Glomerular visceral epithelial cell (primary cell): ENCODE measurements at regions not wholly inside any gene's neighbourhood (a gene's known extent, or its start where the extent isn't known, plus 50 kb on each side); places are given as distances from the start of the nearest gene placed in this dataset.

Source experiments
- DNase-seq: peaks from one replicate; pipeline ENCODE4 v3.0.0-alpha.2; 2016; ENCODE audit errors: extremely low spot score

DNA sequence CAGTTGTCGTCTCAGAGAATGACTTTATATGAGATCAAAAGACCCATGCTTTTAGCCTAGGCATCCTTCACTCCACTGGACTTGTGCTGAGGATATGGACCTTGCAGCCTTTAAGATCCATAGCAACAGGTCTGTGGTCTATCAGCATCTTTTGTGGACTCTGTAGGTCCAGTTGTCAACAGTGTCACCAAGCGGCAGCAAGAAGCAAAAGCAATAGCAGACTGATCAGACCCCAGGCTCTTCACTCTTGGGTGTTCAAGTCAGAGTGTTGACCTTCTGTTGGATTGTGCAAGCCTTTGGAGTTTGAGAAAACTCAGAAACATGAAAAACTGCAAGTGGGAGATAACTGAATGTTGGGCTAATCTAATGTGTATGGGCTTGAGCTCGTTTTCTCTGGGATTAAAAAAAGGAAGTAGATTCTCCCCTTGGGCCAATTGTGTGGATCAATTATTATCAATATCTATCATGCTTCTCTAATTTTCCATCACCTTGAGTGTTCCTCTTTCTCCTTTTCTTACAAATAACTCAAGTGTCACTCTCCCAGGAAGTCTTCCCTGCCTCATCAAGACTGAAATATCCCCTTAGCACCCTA lies 144.2 kb downstream of the LYPLAL1 start:
- no peak for DNase-seq

GRCh38 chr1:219316066-219316465 lies 142.4 kb downstream of the LYPLAL1 start:
- no peak for DNase-seq

DNA sequence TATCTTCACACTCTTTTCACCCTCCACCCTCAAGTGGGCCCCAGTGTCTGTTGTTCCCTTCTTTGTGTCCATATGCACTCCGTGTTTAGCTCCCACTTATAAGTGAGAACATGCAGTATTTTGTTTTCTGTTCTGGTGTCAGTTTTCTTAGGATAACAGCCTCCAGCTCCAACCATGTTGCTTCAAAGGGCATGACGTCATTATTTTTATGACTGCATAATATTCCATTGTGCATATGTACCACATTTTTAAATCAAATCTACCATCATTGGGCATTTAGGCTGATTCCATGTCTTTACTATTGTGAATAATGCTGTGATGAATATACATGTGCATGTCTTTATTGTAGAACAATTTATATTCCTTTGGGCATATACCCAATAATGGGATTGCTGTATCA lies 140.3 kb downstream of the LYPLAL1 start:
- no peak for DNase-seq

DNA sequence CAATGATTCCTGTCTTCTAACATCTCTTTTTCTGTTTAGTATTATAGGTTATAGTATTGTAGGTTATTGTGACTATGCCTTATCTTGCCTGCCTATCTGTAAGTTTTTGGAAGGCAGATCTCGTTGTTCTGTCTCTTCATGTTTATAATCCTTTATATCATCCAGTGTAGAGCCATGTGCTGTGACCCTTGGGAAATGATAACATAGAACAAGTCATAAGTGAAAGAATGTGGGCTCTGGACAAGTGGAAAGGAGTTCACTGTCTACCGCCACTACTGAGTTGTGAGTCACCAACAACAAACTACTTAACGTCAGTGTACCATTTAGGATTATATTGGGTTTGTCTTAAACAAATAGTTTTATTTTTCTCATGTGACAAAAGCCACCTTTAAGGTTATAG lies 139.3 kb downstream of the LYPLAL1 start:
- DNase-seq, result peak; percentile 57

GRCh38 chr1:219310181-219310728 lies 136.6 kb downstream of the LYPLAL1 start:
- DNase-seq, result no peak

DNA sequence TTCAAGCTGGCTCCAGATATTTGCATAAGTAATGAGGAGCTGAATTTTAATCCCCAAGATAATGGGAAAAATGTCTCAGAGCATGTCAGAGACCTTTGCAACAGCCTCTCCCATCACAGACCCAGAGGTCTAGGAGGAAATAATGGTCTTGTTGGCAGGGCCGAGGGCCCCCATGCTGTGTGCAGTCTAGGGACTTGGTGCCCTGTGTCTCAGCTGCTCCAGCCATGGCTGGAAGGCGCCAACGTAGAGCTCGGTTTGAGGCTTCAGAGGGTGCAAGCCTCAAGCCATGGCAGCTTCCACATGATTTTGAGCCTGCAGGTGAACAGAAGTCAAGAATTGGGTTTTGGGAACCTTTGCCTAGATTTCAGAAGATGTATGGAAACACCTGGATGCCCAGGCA lies 134.7 kb downstream of the LYPLAL1 start:
- no peak for DNase-seq

DNA sequence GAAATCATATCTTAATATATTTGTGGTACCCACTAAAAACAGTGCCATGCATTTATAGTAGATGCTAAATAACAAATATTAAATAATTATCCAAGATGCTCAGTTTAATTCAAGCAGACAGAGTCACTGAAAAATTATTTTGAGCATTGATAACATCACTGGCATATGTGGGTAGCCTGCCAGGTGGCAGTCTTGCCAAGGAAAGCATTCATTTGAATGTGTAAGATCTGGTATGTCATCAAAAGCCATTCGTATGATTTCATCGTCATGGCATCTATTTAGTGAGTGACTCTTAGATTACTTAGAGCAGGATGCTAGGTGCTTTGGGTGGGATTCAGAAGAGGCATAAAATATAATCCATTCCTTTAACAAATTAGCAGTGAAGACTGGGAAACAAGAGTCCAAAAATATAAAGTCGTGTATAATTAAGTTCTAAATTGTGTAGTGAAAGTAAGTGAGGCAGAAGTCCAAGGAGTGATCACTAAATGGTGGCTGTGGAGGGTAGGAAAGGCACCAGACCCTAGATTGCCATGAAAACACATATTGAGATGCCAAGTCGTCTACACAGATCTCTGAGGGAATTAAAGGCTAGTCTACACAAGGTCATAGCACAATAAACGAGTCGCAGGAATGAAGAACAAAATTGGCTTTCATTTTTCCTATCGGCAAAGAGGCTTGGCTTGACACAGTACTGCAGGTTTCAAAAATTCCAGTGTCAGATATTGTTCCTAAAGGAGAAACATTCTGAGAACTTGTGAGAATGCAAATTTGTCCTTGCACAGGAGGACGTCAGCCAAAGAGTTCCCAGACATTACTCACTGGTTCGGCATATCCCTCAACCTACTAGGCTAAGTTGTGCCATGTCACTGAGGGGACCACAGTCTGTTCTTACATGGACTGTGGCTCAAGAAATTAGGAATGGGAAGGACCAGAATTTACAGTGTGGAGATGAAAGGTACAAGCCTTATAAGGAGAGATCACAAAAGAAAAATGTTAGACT lies 130.8 kb downstream of the LYPLAL1 start:
- DNase-seq, result peak; percentile 77

DNA sequence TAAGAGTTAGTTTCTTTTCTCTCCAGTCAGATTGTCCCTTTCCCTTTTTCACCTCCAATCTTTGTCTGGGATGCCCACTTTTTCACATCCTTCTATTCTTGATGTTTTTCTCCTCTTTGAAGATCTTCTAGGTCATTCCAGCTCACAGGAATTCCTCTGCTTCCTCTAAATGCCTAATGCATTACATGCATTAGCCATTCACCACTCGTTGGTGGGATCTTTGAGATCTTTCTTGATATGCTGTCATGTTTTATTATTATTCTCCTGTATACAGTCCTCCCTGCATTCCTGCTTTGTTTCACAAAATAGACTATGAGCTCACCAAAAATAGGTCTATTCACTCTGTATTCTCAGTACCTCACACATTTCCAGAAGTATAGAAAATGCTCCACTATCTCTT lies 129.0 kb downstream of the LYPLAL1 start:
- no peak for DNase-seq

GRCh38 chr1:219299420-219299819 lies 125.7 kb downstream of the LYPLAL1 start:
- no peak for DNase-seq

- DNase-seq, result peak; percentile 22
Observed at GRCh38 chr1:219298571-219299148, 125.0 kb downstream of the LYPLAL1 start.

GRCh38 chr1:219296430-219297355 lies 123.0 kb downstream of the LYPLAL1 start:
- peak; percentile 3 for DNase-seq

DNA sequence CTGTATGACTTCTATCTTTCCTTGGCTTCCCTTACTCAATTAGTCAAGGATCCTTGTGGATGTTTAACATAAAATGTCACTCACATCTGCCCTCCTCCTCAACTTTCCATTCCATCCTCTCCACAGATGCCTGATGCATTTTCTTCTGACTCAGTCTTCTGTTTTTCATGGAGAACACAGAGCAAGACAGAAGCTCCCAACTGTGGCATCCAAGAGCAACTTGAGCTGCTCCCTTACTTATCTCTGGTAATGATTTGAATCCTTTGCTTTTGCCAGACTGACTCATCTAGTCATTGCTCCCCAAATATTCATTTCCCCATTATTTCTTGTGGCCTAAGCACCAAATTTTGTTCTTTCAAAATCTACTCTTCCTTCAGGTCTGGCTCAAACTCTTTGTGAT lies 120.6 kb downstream of the LYPLAL1 start:
- no peak for DNase-seq

- DNase-seq, result no peak
Observed at GRCh38 chr1:219293410-219293809, 119.7 kb downstream of the LYPLAL1 start.

DNA sequence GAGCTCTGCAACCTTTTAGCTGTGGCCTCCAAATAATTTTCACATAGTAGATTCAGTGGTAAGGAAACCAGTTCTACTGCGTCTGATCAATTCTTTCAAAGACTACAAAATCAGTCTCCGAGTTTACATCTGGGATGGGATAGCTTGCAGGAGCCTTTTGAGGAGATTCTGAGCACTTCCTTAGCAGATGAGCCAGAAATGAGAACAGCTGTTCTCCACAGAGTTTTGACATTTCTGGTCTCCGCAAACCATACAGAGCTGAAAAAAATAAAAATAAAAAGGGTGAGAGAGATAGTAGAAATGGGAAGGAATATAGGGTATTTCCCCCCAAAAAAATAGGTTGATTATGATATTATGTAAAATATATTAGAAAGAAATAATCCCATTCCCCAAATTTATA lies 119.3 kb downstream of the LYPLAL1 start:
- DNase-seq, result no peak

GRCh38 chr1:219292341-219292740 lies 118.7 kb downstream of the LYPLAL1 start:
- DNase-seq, result no peak

- no peak for DNase-seq
Observed at GRCh38 chr1:219289171-219289570, 115.5 kb downstream of the LYPLAL1 start.

DNA sequence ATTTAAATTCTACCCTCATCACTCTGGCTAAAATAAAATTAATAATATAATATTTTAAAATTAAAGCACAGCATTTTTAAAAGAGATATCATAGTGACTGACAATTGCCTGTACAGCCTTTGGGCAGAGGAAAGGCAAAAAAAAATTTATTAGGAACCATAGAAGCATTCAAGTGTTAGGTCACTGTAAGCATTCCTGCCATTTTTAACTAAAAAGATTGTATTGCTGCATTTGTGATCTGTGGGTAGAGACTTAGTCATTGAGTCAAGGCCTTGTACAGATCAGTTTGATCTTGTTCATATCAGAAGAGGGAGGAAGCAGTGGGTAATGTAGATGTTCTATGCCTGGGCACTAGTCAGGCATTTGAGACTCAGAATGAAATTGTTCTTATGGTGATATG lies 109.9 kb downstream of the LYPLAL1 start:
- DNase-seq, result no peak

DNA sequence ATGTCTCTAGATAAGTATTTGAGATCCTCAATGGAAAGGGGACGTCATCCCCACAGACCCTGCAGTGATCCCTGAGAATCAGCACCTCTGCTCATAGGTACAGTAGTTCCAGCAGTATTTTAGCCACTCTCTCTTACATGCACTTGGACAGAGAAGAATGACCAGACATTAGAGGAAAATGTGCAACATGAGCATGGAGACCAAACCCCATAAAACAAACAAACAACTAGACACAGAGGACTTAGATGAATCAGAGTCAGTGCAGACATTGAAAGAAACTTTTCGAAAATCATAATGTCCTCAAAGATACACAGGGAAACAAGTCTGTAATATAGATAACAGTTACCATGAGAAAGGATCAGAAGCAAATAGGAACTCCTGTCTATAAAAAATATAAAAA lies 108.2 kb downstream of the LYPLAL1 start:
- no peak for DNase-seq

GRCh38 chr1:219279017-219279770 lies 105.5 kb downstream of the LYPLAL1 start:
- DNase-seq, result no peak

DNA sequence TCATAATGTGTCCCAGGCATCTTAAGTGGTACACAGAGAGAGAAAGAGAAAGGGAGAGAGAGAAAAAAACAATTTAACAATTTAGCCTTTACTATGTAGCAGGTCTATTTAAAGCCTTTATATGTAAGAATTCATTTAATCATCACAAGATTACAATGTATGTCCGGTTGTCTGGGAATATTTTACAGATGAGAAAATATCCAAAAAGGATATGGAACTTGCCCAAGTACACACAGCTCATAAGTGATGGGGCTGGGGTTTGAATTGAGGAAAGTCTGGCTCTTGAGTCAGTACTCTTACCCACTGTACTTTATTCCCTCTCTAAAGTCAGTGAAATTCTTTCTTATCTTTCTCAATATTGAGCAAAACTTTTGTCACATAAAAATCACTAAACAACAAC lies 104.6 kb downstream of the LYPLAL1 start:
- DNase-seq, result no peak
